Activated naive CD8-positive, alpha-beta T cell treated with anti-CD3 and anti-CD28 coated beads for 36 hours (primary cell): ENCODE measurements at regions not wholly inside any gene's neighbourhood (a gene's known extent, or its start where the extent isn't known, plus 50 kb on each side); places are given as distances from the start of the nearest gene placed in this dataset.

ENCODE experiments used
- DNase-seq: peaks from one replicate; pipeline ENCODE4 v3.0.0; 2021
- H3K27ac Mint-ChIP-seq: one replicate; pipeline ENCODE4 v1.8.0; 2022; ENCODE audit warnings: mild to moderate bottlenecking, moderate library complexity, mixed read lengths
- H3K27me3 Mint-ChIP-seq: one replicate; pipeline ENCODE4 v1.8.0; 2022; ENCODE audit warnings: mild to moderate bottlenecking, mixed read lengths
- H3K36me3 Mint-ChIP-seq: one replicate; pipeline ENCODE4 v1.8.0; 2021; ENCODE audit warnings: mild to moderate bottlenecking, mixed read lengths
- H3K4me1 Mint-ChIP-seq: one replicate; pipeline ENCODE4 v1.8.0; 2021; ENCODE audit warnings: mixed read lengths
- H3K4me3 Mint-ChIP-seq: one replicate; pipeline ENCODE4 v1.8.0; 2022; ENCODE audit warnings: mild to moderate bottlenecking, moderate library complexity, mixed read lengths
- H3K9me3 Mint-ChIP-seq: one replicate; pipeline ENCODE4 v1.8.0; 2022; ENCODE audit warnings: mixed read lengths

DNA sequence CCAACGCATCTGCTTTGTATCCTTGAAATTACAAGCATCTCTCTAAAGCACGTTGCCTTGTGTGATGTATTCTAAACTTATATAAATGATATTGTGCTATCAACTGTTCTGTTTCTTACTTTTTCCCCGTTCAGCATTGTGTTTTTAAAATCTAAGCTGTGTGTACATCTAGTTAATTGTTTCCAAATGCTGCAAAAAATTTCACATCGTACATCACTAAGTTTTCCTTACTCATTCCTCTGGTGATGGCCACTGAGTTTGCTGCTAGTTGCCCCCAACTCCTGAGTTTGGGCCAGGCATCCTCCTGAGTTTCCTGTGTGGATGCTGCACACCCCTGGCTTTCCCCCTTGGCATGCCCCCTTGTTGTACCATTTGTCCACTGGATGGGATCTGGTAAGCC, 139.7 kb downstream of the MYCN start:
- no peak overlapping the region for H3K27ac Mint-ChIP-seq
- H3K4me3 Mint-ChIP-seq = no peak overlapping the region
- DNase-seq = no peak
- H3K4me1 Mint-ChIP-seq = no peaks in the 10 kb centered on the region
- no peaks in the 10 kb centered on the region for H3K9me3 Mint-ChIP-seq
- H3K27me3 Mint-ChIP-seq = no peaks in the 10 kb centered on the region
- no peaks in the 10 kb centered on the region for H3K36me3 Mint-ChIP-seq

DNA sequence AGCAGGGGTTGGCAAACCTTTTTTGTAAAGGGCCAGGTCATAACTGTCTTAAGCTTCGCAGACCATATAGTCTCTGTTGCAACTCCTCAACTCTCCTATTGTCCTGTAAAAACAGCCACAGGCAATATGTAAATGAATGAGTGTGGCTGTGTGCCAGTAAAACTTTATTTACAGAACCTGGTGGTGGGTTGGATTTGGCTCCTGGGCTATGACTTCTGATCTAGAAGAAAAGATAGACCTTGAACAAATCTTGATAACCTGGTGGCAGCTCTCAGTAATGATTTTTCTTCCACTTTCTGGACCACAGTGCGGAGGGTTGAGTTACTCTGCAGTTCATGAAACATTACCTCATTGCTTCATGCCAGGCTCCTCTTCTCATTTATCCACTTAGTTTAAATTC, 139.3 kb downstream of the MYCN start:
- DNase-seq = no peak
- H3K36me3 Mint-ChIP-seq = no peaks in the 10 kb centered on the region
- H3K27me3 Mint-ChIP-seq = no peaks in the 10 kb centered on the region
- H3K9me3 Mint-ChIP-seq = no peaks in the 10 kb centered on the region
- H3K27ac Mint-ChIP-seq = no peak overlapping the region
- no peak overlapping the region for H3K4me3 Mint-ChIP-seq
- H3K4me1 Mint-ChIP-seq = no peaks in the 10 kb centered on the region

DNA sequence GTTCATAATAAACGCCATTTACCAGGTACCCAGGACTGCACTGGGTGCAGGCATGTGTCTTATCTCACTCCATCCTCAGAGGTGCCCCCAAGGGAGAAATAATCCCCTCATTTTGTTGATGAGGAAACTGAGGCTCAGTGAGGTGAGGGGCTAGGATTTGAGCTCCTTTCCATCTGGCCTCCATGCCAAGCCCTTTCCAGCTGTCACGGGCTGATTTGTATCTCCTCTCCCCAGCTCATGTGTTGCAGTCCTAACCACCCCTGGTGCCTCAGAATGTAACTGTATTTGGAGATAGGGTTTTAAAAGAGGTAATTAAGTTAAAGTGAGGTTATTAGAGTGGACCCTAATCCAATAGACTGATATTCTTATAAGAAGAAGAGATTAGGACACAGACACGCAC, 137.3 kb downstream of the MYCN start:
- H3K27ac Mint-ChIP-seq = no peak overlapping the region
- no peaks in the 10 kb centered on the region for H3K9me3 Mint-ChIP-seq
- no peak overlapping the region for H3K4me3 Mint-ChIP-seq
- H3K36me3 Mint-ChIP-seq = no peaks in the 10 kb centered on the region
- DNase-seq = no peak
- no peaks in the 10 kb centered on the region for H3K27me3 Mint-ChIP-seq
- H3K4me1 Mint-ChIP-seq = no peaks in the 10 kb centered on the region

DNA sequence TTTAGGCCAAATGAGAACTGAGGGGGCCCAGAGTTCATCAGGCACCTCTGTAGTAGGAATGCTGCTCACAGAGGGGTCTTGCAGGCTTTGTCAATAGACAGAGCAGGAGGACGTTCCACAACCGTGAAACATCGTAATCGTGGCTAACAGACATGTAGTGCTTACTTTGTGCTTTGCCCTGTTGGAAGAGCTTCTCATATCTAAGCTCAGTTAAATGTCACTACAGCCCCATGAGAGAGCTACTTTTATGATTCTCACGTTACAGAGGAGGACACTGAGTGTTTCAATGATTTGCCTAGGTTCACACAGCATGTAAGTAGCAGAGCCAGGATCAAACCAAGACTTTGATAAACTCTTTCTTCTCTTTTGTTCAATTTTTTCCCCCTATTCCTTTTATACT, 136.6 kb downstream of the MYCN start:
- Mint-ChIP-seq H3K27ac (no peak overlapping the region), H3K9me3 (no peaks in the 10 kb centered on the region), H3K4me1 (no peaks in the 10 kb centered on the region), H3K27me3 (no peaks in the 10 kb centered on the region), H3K36me3 (no peaks in the 10 kb centered on the region), H3K4me3 (no peak overlapping the region)
- no peak for DNase-seq

DNA sequence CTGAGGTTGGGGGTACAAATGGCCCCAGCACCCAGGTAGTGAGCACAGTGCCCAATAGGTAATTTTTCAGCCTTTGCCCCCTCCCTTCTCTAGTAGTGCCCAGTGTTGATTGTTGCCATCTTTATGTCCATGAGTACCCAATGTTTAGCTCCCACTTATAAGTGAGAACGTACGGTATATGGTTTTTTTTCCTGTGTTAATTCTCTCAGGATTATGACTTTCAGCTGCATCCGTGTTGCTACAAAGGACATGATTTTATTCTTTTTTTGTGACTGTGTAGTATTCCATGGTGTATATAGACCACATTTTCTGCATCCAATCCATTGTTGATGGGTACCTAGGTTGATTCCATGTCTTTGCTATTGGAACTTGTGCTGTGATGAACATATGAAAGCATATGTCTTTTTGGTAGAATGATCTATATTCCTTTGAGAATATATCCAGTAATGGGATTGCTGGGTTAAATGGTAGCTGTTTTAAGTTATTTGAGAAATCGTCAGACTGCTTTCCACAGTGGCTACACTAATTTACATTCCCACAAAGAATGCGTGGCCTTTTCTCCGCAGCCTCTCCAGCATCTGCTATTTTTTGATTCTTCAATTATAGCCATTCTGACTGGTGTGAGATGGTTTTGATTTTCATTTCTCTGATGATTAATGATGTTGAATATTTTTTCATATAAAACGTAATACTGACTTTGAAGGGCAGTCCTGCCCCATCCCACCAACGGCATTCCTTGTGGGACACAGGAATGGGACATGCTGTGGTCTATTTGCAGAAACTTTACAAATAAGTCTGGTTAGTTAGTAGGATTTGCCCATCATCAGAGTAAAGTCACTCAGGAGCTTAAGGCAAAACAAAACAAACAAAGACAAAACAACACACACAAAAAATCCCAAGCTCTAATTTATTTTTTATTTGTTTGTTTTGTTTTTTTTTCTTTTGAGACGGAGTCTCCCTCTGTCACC, 135.0 kb downstream of the MYCN start:
- Mint-ChIP-seq H3K36me3 (no peaks in the 10 kb centered on the region), H3K4me1 (no peaks in the 10 kb centered on the region), H3K27me3 (no peaks in the 10 kb centered on the region), H3K4me3 (no peak overlapping the region), H3K9me3 (no peaks in the 10 kb centered on the region), H3K27ac (no peak overlapping the region)
- no peak for DNase-seq

DNA sequence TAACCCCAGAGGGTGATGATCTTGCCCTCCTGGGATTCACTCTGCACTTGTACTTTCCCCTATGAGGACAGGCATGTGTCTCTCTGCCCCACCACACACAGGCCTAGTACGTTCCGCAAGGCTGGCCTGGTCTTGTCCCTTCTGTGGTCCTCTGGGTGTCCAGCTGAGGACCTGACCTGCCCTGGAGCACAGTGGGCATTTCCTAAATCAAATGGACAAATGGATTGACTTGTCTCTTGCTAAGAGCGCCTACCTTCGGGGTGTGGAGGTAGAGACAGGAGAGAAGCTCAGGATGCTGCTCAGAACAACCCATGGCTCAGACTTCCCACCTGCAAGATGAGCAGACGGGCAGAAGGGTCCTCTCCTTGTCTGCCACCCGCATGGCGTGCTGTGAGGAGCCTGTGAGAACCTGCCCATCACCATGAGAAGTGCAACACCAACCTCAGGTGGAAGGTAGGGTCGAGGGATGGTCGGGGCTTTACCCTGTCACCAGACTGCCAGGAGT, 133.6 kb downstream of the MYCN start:
- Mint-ChIP-seq H3K4me1 (no peaks in the 10 kb centered on the region), H3K9me3 (no peaks in the 10 kb centered on the region), H3K36me3 (no peaks in the 10 kb centered on the region), H3K27me3 (no peaks in the 10 kb centered on the region), H3K4me3 (no peak overlapping the region), H3K27ac (no peak overlapping the region)
- DNase-seq = no peak

DNA sequence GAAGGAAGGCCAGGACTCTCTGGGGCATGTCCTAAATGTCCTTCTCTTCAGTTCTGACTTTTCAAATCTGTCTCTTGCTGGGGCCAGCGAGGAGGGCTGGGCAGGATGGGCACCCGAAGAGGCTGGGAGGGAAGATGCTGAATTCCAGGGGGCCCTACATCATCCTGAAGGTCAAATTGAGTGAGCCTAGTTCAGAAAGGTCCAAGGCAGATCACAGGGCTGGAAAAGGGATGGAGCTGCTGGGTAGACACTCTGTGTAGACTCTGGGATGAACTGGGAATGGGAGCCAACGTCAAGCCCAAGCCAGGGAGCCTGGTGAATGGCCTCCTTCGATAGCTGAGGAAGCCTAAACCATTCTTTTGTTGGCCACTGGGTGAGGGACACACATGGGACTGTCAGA, 133.1 kb downstream of the MYCN start:
- Mint-ChIP-seq H3K27ac (no peak overlapping the region), H3K4me3 (no peak overlapping the region), H3K27me3 (no peaks in the 10 kb centered on the region), H3K4me1 (no peaks in the 10 kb centered on the region), H3K9me3 (no peaks in the 10 kb centered on the region), H3K36me3 (no peaks in the 10 kb centered on the region)
- no peak for DNase-seq

DNA sequence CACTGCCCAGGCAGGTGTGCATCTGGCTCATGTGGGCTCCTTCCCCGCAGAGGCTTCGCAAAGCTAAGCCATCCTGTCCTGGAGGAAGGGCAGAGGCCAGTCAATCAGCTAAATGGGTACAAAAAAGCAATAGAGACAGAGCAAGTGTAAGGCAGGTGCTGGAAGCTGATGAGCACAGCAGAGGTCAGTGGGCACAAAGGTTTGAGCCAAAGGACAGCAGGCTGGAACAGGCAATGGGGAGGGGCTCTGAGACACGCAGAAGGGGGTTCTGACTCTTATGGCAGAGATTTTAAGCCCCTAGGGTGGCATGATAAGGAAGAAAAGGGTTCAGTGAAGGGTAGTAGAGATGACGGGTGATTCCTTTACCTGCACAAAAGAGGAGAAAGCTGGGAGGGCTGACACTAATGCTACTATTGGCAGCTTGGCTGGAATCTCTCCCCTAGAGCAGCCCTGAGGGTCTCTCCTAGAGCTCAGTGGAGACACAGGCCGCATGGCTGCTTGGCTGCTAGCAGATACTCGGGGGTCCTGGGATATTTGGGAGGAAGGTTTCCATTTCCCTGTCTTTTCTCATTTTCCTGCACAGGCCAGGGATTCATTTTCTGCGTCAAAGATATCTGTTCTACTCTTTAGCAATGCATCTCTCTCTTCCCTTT, 132.4 kb downstream of the MYCN start:
- Mint-ChIP-seq H3K9me3 (no peaks in the 10 kb centered on the region), H3K4me1 (no peaks in the 10 kb centered on the region), H3K36me3 (no peaks in the 10 kb centered on the region), H3K4me3 (no peak overlapping the region), H3K27ac (no peak overlapping the region), H3K27me3 (no peaks in the 10 kb centered on the region)
- DNase-seq = no peak

DNA sequence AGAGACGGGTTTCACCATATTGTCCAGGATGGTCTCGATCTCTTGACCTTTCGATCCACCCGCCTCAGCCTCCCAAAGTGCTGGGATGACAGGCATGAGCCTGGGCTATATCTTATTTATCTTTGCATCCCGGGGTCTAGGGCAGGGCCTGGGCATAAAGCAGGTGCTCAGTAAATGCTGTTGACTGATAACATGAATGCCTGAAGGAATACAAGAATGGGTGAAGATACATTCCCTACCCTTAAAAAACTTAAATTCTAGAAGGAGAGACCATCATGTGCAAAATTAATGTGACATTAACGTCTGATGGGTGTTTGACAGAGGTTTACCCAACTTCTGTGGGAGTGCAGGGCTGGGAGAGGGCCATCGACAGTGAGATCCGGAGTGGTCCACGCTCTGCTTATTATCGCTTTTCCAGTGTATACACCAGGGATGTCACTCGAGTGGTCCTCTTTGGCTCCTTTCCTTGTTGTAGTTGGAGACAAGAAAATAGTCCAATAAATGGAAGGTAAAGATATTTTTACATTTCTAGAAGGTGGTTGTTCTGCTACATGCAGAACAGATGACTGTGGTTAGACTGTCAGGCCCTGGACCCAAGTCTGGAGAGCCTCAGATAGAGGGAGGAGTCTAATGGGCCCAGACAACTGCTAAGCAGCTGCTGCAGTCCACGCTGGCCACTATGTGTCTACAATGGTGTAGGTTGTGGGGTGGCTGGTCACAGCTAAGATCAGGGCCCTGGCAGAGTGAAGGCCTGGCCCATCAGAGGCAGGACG, 131.7 kb downstream of the MYCN start:
- no peak for DNase-seq
- no peaks in the 10 kb centered on the region for H3K4me1 Mint-ChIP-seq
- no peak overlapping the region for H3K4me3 Mint-ChIP-seq
- no peaks in the 10 kb centered on the region for H3K36me3 Mint-ChIP-seq
- no peaks in the 10 kb centered on the region for H3K9me3 Mint-ChIP-seq
- H3K27me3 Mint-ChIP-seq = no peaks in the 10 kb centered on the region
- H3K27ac Mint-ChIP-seq = no peak overlapping the region

DNA sequence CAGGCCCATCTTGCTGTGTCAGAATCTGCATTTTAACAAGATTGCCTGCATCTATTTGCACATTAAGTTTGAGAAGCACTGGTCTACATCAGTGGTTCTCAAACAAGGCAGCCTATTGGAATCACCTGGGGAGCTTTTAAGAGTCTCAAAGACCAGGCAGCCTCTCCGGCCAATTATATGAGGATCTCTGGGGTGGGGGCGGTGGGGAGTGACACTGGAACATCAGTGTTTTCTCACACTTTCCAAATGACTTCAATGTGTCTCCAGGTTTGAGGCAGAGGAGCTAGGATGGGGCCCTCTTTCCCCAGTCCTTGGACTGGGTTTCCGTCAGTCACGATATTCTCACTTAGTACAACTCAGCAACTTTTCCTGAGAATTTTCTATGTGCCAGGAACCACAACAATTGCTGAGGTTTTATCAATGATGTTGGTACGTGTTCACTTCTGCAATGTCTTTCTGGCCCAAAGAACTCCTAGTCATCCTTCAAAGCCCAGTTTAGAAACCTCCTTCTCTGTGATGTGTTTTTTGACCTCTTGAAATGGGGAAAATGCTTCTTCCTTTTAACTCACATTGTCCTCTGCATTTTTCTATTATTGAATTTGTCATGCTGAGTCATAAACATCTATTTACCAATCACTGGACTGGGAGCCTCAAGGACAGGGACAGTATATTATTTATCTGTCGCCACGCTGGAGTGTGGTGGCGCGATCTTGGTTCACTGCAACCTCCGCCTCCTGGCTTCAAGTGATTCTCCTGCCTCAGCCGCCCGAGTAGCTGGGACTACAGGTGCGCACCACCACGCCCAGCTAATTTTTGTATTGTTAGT, 130.9 kb downstream of the MYCN start:
- H3K4me1 Mint-ChIP-seq = no peaks in the 10 kb centered on the region

DNA sequence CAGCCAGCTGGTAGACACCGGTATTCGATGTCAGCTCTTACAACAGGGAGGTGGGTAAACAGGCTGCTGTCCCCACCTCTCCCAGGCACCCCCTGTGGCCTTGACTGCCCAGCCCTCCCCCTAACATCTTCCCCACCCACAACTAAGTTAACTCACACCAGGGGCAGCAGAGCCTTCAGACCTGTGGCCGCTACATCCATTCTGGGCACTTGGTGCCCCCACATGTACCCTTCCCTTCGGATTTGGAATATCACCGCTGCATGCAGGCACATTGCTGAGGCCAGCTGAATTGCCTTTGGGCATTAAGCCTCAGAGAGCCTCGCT, 130.3 kb downstream of the MYCN start:
- Mint-ChIP-seq H3K4me1 (no peaks in the 10 kb centered on the region), H3K4me3 (no peak overlapping the region), H3K27ac (no peak overlapping the region), H3K9me3 (no peaks in the 10 kb centered on the region), H3K27me3 (no peaks in the 10 kb centered on the region), H3K36me3 (no peaks in the 10 kb centered on the region)
- DNase-seq = no peak

More for the DNA sequence above, 130.9 kb downstream of the MYCN start:
- no peak for DNase-seq
- H3K9me3 Mint-ChIP-seq = no peaks in the 10 kb centered on the region
- H3K36me3 Mint-ChIP-seq = no peaks in the 10 kb centered on the region
- no peak overlapping the region for H3K27ac Mint-ChIP-seq
- H3K4me3 Mint-ChIP-seq = no peak overlapping the region
- H3K27me3 Mint-ChIP-seq = no peaks in the 10 kb centered on the region

DNA sequence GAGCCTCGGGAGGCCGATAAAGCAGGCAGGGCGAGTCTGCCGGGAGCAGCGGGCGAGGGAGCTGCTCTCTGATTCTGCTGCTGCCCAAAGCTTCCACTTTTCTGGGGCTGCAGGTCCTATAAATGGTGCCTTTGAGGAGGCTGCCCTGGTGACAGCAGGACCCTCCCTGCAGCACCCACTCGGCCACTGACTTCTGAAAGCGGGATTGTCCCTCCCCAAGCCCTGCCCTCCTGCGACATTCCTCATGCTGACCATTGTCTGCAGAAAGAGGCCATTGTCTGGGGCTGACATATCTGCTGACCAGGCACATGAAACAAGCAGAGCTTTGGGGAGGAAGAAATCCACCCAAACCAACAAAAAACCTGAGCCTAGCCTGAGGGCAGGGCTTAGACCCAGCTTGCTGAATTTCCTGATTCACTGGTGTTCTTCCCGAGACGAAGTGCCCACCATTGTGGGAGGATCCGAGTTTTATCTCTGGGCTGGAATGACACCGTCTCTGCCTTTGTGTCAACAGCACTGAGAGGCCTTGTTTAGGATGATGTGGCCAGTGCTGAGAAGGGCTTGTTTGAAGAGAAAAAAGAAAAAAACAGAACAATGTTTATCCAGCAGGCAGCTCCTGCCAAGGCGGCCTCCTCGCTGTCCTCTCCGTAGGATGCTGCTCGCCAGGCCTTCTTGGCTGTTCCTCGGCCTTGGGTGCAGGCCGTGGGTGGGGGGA, 129.7 kb downstream of the MYCN start:
- H3K9me3 Mint-ChIP-seq = no peaks in the 10 kb centered on the region
- no peak overlapping the region for H3K27ac Mint-ChIP-seq
- H3K4me1 Mint-ChIP-seq = no peaks in the 10 kb centered on the region
- H3K27me3 Mint-ChIP-seq = no peaks in the 10 kb centered on the region
- H3K4me3 Mint-ChIP-seq = no peak overlapping the region
- no peak for DNase-seq
- H3K36me3 Mint-ChIP-seq = no peaks in the 10 kb centered on the region

DNA sequence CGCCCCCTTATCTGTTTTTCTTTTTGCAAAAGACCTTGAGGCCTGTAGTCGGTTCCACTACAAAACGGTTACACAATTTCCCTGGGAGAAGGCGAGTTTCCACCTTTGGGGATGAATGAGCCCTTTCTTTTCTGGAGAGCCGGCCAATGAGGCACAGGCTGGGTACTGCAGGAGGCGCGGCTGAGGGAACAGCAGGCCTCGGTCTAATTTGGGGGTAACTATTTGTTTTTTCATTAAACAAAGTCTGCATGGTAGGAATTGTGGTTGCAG, 129.2 kb downstream of the MYCN start:
- H3K36me3 Mint-ChIP-seq = no peaks in the 10 kb centered on the region
- H3K27ac Mint-ChIP-seq = no peak overlapping the region
- no peaks in the 10 kb centered on the region for H3K9me3 Mint-ChIP-seq
- no peaks in the 10 kb centered on the region for H3K27me3 Mint-ChIP-seq
- no peak overlapping the region for H3K4me3 Mint-ChIP-seq
- no peaks in the 10 kb centered on the region for H3K4me1 Mint-ChIP-seq
- DNase-seq = no peak

DNA sequence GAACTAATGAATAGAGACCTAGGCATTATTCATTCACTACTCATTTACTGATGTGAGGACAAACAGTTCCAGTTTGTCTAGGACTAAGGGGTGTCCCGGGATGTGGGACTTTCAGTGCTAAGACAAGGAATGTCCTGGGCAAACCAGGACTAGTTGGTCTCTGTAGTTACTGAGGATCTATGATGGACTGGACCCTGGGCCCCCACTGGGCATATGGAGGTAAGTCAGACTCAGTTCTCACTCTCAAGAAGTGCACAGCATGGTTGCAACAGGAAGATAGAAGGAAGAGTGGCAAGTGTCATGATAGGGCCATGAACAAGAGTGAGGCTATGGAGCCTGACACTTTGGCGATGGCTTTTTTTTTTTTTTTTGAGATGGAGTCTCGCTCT, 128.2 kb downstream of the MYCN start:
- H3K27ac Mint-ChIP-seq = no peak overlapping the region
- no peaks in the 10 kb centered on the region for H3K36me3 Mint-ChIP-seq
- H3K9me3 Mint-ChIP-seq = peaks cover 6% of the 10 kb centered on the region
- no peak for DNase-seq
- H3K4me3 Mint-ChIP-seq = no peak overlapping the region
- no peaks in the 10 kb centered on the region for H3K27me3 Mint-ChIP-seq
- no peaks in the 10 kb centered on the region for H3K4me1 Mint-ChIP-seq
